Heart left ventricle (tissue), 16 donors: ENCODE measurements at regions not wholly inside any gene's neighbourhood (a gene's known extent, or its start where the extent isn't known, plus 50 kb on each side); places are given as distances from the start of the nearest gene placed in this dataset.

Experiments used
- ATAC-seq, 4 donors: fragments of 200-7000 bp; cut with Tn5 transposase; one replicate each; pipeline ENCODE4 v1.9.1; 2020 to 2022; ENCODE audit warnings: moderate library complexity in 4 of 4, mild to moderate bottlenecking in 3 of 4, moderate number of reproducible peaks in 1 of 4
- DNase-seq, 5 donors: peaks; one replicate each; pipeline ENCODE4 v3.0.0-alpha.2; 2020
- H3K27ac ChIP-seq, 12 donors: fragments of 200-600 bp; sonication (generic) in 4 of 12; one replicate each; pipeline versions ENCODE4 v1.5.0 to v1.8.0; 2016 to 2022; ENCODE audit warnings: mild to moderate bottlenecking in 2 of 12
- H3K27me3 ChIP-seq, 9 donors: fragments of 200-600 bp; sonication (generic) in 2 of 9; one replicate each; pipeline versions ENCODE4 v1.5.1 to v1.8.0; 2016 to 2022; ENCODE audit warnings: mild to moderate bottlenecking in 3 of 9
- H3K36me3 ChIP-seq, 9 donors: fragments of 200-600 bp; sonication (generic) in 2 of 9; one replicate each; pipeline versions ENCODE4 v1.5.0 to v1.8.0; 2018 to 2022; ENCODE audit warnings: mild to moderate bottlenecking in 2 of 9
- H3K4me1 ChIP-seq, 12 donors: fragments of 200-600 bp; sonication (generic) in 4 of 12; one replicate each; pipeline versions ENCODE4 v1.5.0 to v1.8.0; 2016 to 2022; ENCODE audit warnings: mild to moderate bottlenecking in 3 of 12
- H3K4me3 ChIP-seq, 12 donors: fragments of 200-600 bp; sonication (generic) in 4 of 12; one replicate each; pipeline versions ENCODE4 v1.5.0 to v1.8.0; 2017 to 2022; ENCODE audit warnings: mild to moderate bottlenecking in 9 of 12, moderate library complexity in 4 of 12
- H3K9me3 ChIP-seq, 12 donors: fragments of 200-600 bp; sonication (generic) in 4 of 12; one replicate each; pipeline versions ENCODE4 v1.5.0 to v1.8.0; 2016 to 2022; ENCODE audit warnings: mild to moderate bottlenecking in 1 of 12
- CTCF ChIP-seq, 12 donors: fragments of 200-600 bp; sonication (generic) in 4 of 12; IDR thresholded peaks; one replicate each; pipeline versions ENCODE4 v1.5.0 to v1.8.0; 2018 to 2022; ENCODE audit warnings: antibody characterized with exemption in 12 of 12, mild to moderate bottlenecking in 5 of 12
- POLR2A ChIP-seq, 2 donors: fragments of 450-650 bp; IDR thresholded peaks; one replicate each; pipeline ENCODE4 v1.6.1; 2017; ENCODE audit warnings: antibody characterized with exemption in 2 of 2, mild to moderate bottlenecking in 2 of 2, moderate library complexity in 2 of 2
- WGBS, 4 donors: extraction: QIAGEN DNeasy Blood & Tissue Kit in 2 of 4; methylation state at CpG; one replicate each; pipeline versions ENCODE4 v1.1.5 to v1.1.7; 2013 to 2018; 5-methylcytosine and 5-hydroxymethylcytosine counted together
- intact Hi-C, 10 donors: fragments of 100-400 bp; cut with DNase I; formaldehyde crosslinking; loops; one replicate each; pipeline versions ENCODE4 v1.11.1 to v1.14.2; 2022
- donor health status: ischemic (EF 13 %, LVEDD 7.1; RV severe dilation, severe dysfunction).
- donor health status: healthy with polysubstance abuse.
- donor health status: DM: no; HTN: yes; CAD: no.
- donor health status: DM: no; HTN: no; CAD: no.
- donor health status: ischemic (EF 25% LVEDD 6.9; RV normal size, moderate dysfunction).
- donor health status: ischemic (EF 25% LVEDD 5.7; RV mildly dilated, moderate dysfunction).
- donor health status: healthy.
- donor health status: DM: yes; HTN: yes; CAD: no.
- donor health status: ischemic (EF 35%, LVEDD 5.7; RV mildly dilated, moderate dysfunction).
- donor health status: nonischemic (EF 11% LVEDD 7.7; RV severe dilation, severe dysfunction).
- donor health status: DM: yes; HTN: yes; CAD: no.
- donor health status: PGD.
- donor health status: ischemic (EF 29% LVEDD 5.4; RV normal size, mild dysfunction).
- donor health status: nonischemic (EF 23%, LVEDD 6.1; RV moderate dilation, normal function).

GRCh38 chr7:145082366-145083161, 246.7 kb upstream of the TPK1 start:
- Histone ChIP-seq H3K27ac (no peak overlapping the region), H3K27me3 (no peaks in the 10 kb centered on the region), H3K4me3 (no peak overlapping the region), H3K9me3 (no peaks in the 10 kb centered on the region), H3K4me1 (no peaks in the 10 kb centered on the region), H3K36me3 (no peaks in the 10 kb centered on the region)
- TF ChIP-seq POLR2A (IDR thresholded peaks at IDR 0.05), result no peak
- no peak for TF ChIP-seq CTCF (IDR thresholded peaks at IDR 0.05)
- DNase-seq (peak in 1 of 5 donors; percentile 33), ATAC-seq (no peak)
- intact Hi-C loops, result no loop called here
- WGBS, 4 donors, result 71 to 92% (median 78%) methylated on average over 3 to 6 of the region's 6 CpGs

- Histone ChIP-seq H3K27ac (no peak overlapping the region), H3K4me1 (no peaks in the 10 kb centered on the region), H3K36me3 (no peaks in the 10 kb centered on the region), H3K27me3 (no peaks in the 10 kb centered on the region), H3K4me3 (no peak overlapping the region), H3K9me3 (no peaks in the 10 kb centered on the region)
- TF ChIP-seq CTCF (IDR thresholded peaks at IDR 0.05) (no peak), POLR2A (IDR thresholded peaks at IDR 0.05) (no peak)
- intact Hi-C loops, result no loop called here
- DNase-seq (no peak), ATAC-seq (no peak)
- 52 to 62% (median 58%) methylated on average over 2 of the region's 2 CpGs for WGBS, 4 donors
Observed at GRCh38 chr7:145065473-145065872, 229.6 kb upstream of the TPK1 start.

GRCh38 chr7:145064114-145064513, 228.3 kb upstream of the TPK1 start:
- TF ChIP-seq POLR2A (IDR thresholded peaks at IDR 0.05), result no peak
- TF ChIP-seq CTCF (IDR thresholded peaks at IDR 0.05), result no peak
- Histone ChIP-seq H3K27ac (no peak overlapping the region), H3K36me3 (no peaks in the 10 kb centered on the region), H3K4me1 (no peaks in the 10 kb centered on the region), H3K9me3 (no peaks in the 10 kb centered on the region), H3K27me3 (no peaks in the 10 kb centered on the region), H3K4me3 (no peak overlapping the region)
- intact Hi-C loops, result no loop called here
- WGBS, 4 donors, result 68 to 77% (median 73%) methylated on average over 4 of the region's 4 CpGs
- DNase-seq, result no peak
- ATAC-seq, result no peak

GRCh38 chr7:145053781-145054180, 217.9 kb upstream of the TPK1 start:
- Histone ChIP-seq H3K4me3 (no peak overlapping the region), H3K36me3 (no peaks in the 10 kb centered on the region), H3K27ac (no peak overlapping the region), H3K4me1 (no peaks in the 10 kb centered on the region), H3K9me3 (peaks cover 0 to 8% (median 0%) of the 10 kb centered on the region in 12 donors), H3K27me3 (no peaks in the 10 kb centered on the region)
- TF ChIP-seq CTCF (IDR thresholded peaks at IDR 0.05) (no peak), POLR2A (IDR thresholded peaks at IDR 0.05) (no peak)
- ATAC-seq, result no peak
- 73 to 81% (median 77%) methylated on average over 5 of the region's 5 CpGs for WGBS, 4 donors
- intact Hi-C loops, result no loop called here
- no peak for DNase-seq
